ENCODE measurements at regions not wholly inside any gene's neighbourhood (a gene's known extent, or its start where the extent isn't known, plus 50 kb on each side); places are given as distances from the start of the nearest gene placed in this dataset.

GRCh38 chr9:129463994-129464393, 156.9 kb downstream of the C9orf50 start:
- no peak for DNase-seq
- intact Hi-C loops (cut with DNase I): loop anchor here (5.0 kb wide), 1 partner anchor 33 kb away; no protein-coding TSS in a partner anchor

- DNase-seq: no peak
Observed at GRCh38 chr9:129463477-129463876, 157.4 kb downstream of the C9orf50 start.

GRCh38 chr9:129462360-129462759, 158.5 kb downstream of the C9orf50 start:
- intact Hi-C loops (cut with DNase I): loop anchor here (5.0 kb wide), 1 partner anchor 35 kb away; no protein-coding TSS in a partner anchor
- DNase-seq: no peak

More at GRCh38 chr9:129463477-129463876, 157.4 kb downstream of the C9orf50 start:
- intact Hi-C loops (cut with DNase I): loop anchor here (5.0 kb wide), 1 partner anchor 34 kb away; no protein-coding TSS in a partner anchor

GRCh38 chr9:129460323-129461261, 160.3 kb downstream of the C9orf50 start:
- intact Hi-C loops (cut with DNase I): loop anchor here (2.0 to 5.0 kb wide), 2 partner anchors 22 to 37 kb away; no protein-coding TSS in a partner anchor
- DNase-seq: peak; percentile 94 to 99 (median 96)

GRCh38 chr9:129459547-129460322, 161.2 kb downstream of the C9orf50 start:
- no peak for DNase-seq
- intact Hi-C loops (cut with DNase I): loop anchor here (2.0 to 5.0 kb wide), 2 partner anchors 23 to 38 kb away; no protein-coding TSS in a partner anchor

GRCh38 chr9:129458663-129459546, 162.0 kb downstream of the C9orf50 start:
- intact Hi-C loops (cut with DNase I): no loop called here
- DNase-seq: peak in 9 of 10 donors; percentile 51 to 92 (median 72)

GRCh38 chr9:129458155-129458661, 162.7 kb downstream of the C9orf50 start:
- peak in 4 of 10 donors; percentile 42 to 91 (median 66) for DNase-seq
- intact Hi-C loops (cut with DNase I): no loop called here

GRCh38 chr9:129457325-129457779, 163.5 kb downstream of the C9orf50 start:
- intact Hi-C loops (cut with DNase I): no loop called here
- no peak for DNase-seq

- DNase-seq: no peak
- intact Hi-C loops (cut with DNase I): no loop called here
Observed at GRCh38 chr9:129456549-129457324, 164.2 kb downstream of the C9orf50 start.

GRCh38 chr9:129455151-129455995, 165.5 kb downstream of the C9orf50 start:
- DNase-seq: no peak
- intact Hi-C loops (cut with DNase I): no loop called here

GRCh38 chr9:129454467-129455067, 166.3 kb downstream of the C9orf50 start:
- no peak for DNase-seq
- intact Hi-C loops (cut with DNase I): no loop called here

GRCh38 chr9:129453734-129454133, 167.2 kb downstream of the C9orf50 start:
- intact Hi-C loops (cut with DNase I): no loop called here
- no peak for DNase-seq

- DNase-seq: peak in 1 of 10 donors; percentile 70
- intact Hi-C loops (cut with DNase I): no loop called here
Observed at GRCh38 chr9:129451669-129452068, 169.2 kb downstream of the C9orf50 start.

GRCh38 chr9:129451089-129451656, 169.7 kb downstream of the C9orf50 start:
- intact Hi-C loops (cut with DNase I): no loop called here
- peak in 1 of 10 donors; percentile 83 for DNase-seq

- intact Hi-C loops (cut with DNase I): no loop called here
Observed at GRCh38 chr9:129449066-129449465, 171.8 kb downstream of the C9orf50 start.

GRCh38 chr9:129446828-129447550, 173.9 kb downstream of the C9orf50 start:
- intact Hi-C loops (cut with DNase I): no loop called here
- peak in 9 of 10 donors; percentile 58 to 94 (median 72) for DNase-seq

More at GRCh38 chr9:129449066-129449465, 171.8 kb downstream of the C9orf50 start:
- DNase-seq: no peak
